SU-DHL-6 (cell line): ENCODE measurements at regions not wholly inside any gene's neighbourhood (a gene's known extent, or its start where the extent isn't known, plus 50 kb on each side); places are given as distances from the start of the nearest gene placed in this dataset.

Experiments used
- H2AFZ ChIP-seq: fragments of 200-600 bp; sonication (generic); 2 replicates; pipeline ENCODE4 v1.6.1; 2014; ENCODE audit warnings: low read depth, mild to moderate bottlenecking, moderate library complexity, mixed read lengths, antibody characterized with exemption, low read length; ENCODE audit not compliant: severe bottlenecking
- H3F3A ChIP-seq: fragments of 200-600 bp; shearing (Covaris generic); 2 replicates; pipeline ENCODE4 v1.6.0; 2016; ENCODE audit warnings: antibody characterized with exemption, mild to moderate bottlenecking; ENCODE audit not compliant: insufficient read depth
- H3K27ac ChIP-seq: fragments of 200-600 bp; sonication (generic); 2 replicates; pipeline ENCODE4 v1.5.1; 2016; ENCODE audit warnings: low read depth, mild to moderate bottlenecking, low read length, moderate library complexity, mixed read lengths
- H3K27me3 ChIP-seq: fragments of 200-600 bp; sonication (generic), shearing (Covaris generic); 2 replicates; pipeline ENCODE4 v1.6.0; 2014; ENCODE audit warnings: mild to moderate bottlenecking, low read length
- H3K36me3 ChIP-seq: fragments of 200-600 bp; sonication (generic); 2 replicates; pipeline ENCODE4 v1.6.1; 2014; ENCODE audit warnings: mild to moderate bottlenecking, low read length, mixed read lengths
- H3K4me2 ChIP-seq: fragments of 300-600, 200-600 bp; shearing (Covaris generic), sonication (generic); 2 replicates; pipeline ENCODE4 v1.6.0; 2014; ENCODE audit warnings: low read length, low read depth, mild to moderate bottlenecking; ENCODE audit not compliant: poor library complexity, severe bottlenecking
- H3K4me3 ChIP-seq: fragments of 200-600 bp; sonication (generic); 2 replicates; pipeline ENCODE4 v1.5.1; 2014; ENCODE audit warnings: antibody characterized with exemption, low read length, mild to moderate bottlenecking, mixed read lengths; ENCODE audit not compliant: insufficient read depth, poor library complexity, severe bottlenecking
- H3K79me2 ChIP-seq: fragments of 200-600 bp; sonication (generic); 2 replicates; pipeline ENCODE4 v1.6.1; 2014; ENCODE audit warnings: mild to moderate bottlenecking, low read length, moderate library complexity; ENCODE audit not compliant: insufficient read depth
- H3K9ac ChIP-seq: fragments of 200-600 bp; sonication (generic); 2 replicates; pipeline ENCODE4 v1.7.0; 2014; ENCODE audit warnings: mild to moderate bottlenecking, low read length
- H3K9me2 ChIP-seq: fragments of 200-600 bp; sonication (generic); replicated peaks from 2 replicates; pipeline ENCODE4 v1.6.1; 2014; ENCODE audit warnings: low read length; ENCODE audit not compliant: insufficient read depth
- H3K9me3 ChIP-seq: fragments of 200-600 bp; sonication (generic); 2 replicates; pipeline ENCODE4 v1.6.1; 2014; ENCODE audit warnings: low read length, mixed read lengths; ENCODE audit not compliant: insufficient read depth
- H4K20me1 ChIP-seq: fragments of 200-600 bp; sonication (generic); 2 replicates; pipeline ENCODE4 v1.6.1; 2014; ENCODE audit warnings: low read depth, mild to moderate bottlenecking, antibody characterized with exemption, low read length, moderate library complexity, mixed read lengths
- EZH2phosphoT487 ChIP-seq: fragments of 200-600 bp; sonication (generic), shearing (Covaris generic); conservative IDR thresholded peaks from 2 replicates; pipeline ENCODE4 v1.6.1; 2018; ENCODE audit warnings: mild to moderate bottlenecking, antibody characterized with exemption, low read length, moderate library complexity, mixed read lengths
- TF ChIP-seq, protein P1 (sequence below): fragments of 200-600 bp; sonication (generic); IDR thresholded peaks from one replicate; pipeline ENCODE4 v1.5.1; 2017; ENCODE audit warnings: antibody characterized with exemption, mild to moderate bottlenecking, low read length, moderate library complexity; ENCODE audit not compliant: insufficient read depth, poor library complexity, severe bottlenecking

- no peak overlapping the region for H3K27ac ChIP-seq
- no peak overlapping the region for H3K4me3 ChIP-seq
- H3F3A ChIP-seq: no peaks in the 10 kb centered on the region
- no peak overlapping the region for H2AFZ ChIP-seq
- H3K9me2 ChIP-seq: no peaks in the 10 kb centered on the region
- no peak overlapping the region for H3K9ac ChIP-seq
- TF ChIP-seq, protein P1, sequence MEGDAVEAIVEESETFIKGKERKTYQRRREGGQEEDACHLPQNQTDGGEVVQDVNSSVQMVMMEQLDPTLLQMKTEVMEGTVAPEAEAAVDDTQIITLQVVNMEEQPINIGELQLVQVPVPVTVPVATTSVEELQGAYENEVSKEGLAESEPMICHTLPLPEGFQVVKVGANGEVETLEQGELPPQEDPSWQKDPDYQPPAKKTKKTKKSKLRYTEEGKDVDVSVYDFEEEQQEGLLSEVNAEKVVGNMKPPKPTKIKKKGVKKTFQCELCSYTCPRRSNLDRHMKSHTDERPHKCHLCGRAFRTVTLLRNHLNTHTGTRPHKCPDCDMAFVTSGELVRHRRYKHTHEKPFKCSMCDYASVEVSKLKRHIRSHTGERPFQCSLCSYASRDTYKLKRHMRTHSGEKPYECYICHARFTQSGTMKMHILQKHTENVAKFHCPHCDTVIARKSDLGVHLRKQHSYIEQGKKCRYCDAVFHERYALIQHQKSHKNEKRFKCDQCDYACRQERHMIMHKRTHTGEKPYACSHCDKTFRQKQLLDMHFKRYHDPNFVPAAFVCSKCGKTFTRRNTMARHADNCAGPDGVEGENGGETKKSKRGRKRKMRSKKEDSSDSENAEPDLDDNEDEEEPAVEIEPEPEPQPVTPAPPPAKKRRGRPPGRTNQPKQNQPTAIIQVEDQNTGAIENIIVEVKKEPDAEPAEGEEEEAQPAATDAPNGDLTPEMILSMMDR: no peak
- no peak for TF ChIP-seq EZH2phosphoT487
- H4K20me1 ChIP-seq: no peaks in the 10 kb centered on the region
- no peak overlapping the region for H3K4me2 ChIP-seq
- no peaks in the 10 kb centered on the region for H3K27me3 ChIP-seq
- H3K36me3 ChIP-seq: no peaks in the 10 kb centered on the region
- no peaks in the 10 kb centered on the region for H3K79me2 ChIP-seq
- no peaks in the 10 kb centered on the region for H3K9me3 ChIP-seq
Observed at GRCh38 chr2:15688924-15689568, 97.4 kb downstream of the DDX1 start.

- Histone ChIP-seq H3K9me3 (no peaks in the 10 kb centered on the region), H3K9ac (no peak overlapping the region), H3K27ac (no peak overlapping the region), H3K4me3 (no peak overlapping the region), H3K9me2 (no peaks in the 10 kb centered on the region), H4K20me1 (no peaks in the 10 kb centered on the region), H3K27me3 (no peaks in the 10 kb centered on the region), H2AFZ (no peak overlapping the region), H3K79me2 (no peaks in the 10 kb centered on the region), H3K4me2 (no peak overlapping the region), H3K36me3 (no peaks in the 10 kb centered on the region), H3F3A (no peaks in the 10 kb centered on the region)
- TF ChIP-seq, protein P1: no peak
- no peak for TF ChIP-seq EZH2phosphoT487
Observed at GRCh38 chr2:15689654-15690053, 98.0 kb downstream of the DDX1 start.

GRCh38 chr2:15691586-15692310 is 100.1 kb downstream of the DDX1 start:
- Histone ChIP-seq H3K9ac (no peak overlapping the region), H3K36me3 (no peaks in the 10 kb centered on the region), H4K20me1 (no peaks in the 10 kb centered on the region), H3K27ac (no peak overlapping the region), H3K4me3 (no peak overlapping the region), H3K4me2 (no peak overlapping the region), H3K79me2 (no peaks in the 10 kb centered on the region), H3K27me3 (no peaks in the 10 kb centered on the region), H3K9me3 (no peaks in the 10 kb centered on the region), H3K9me2 (no peaks in the 10 kb centered on the region), H3F3A (no peaks in the 10 kb centered on the region), H2AFZ (no peak overlapping the region)
- no peak for TF ChIP-seq EZH2phosphoT487
- TF ChIP-seq, protein P1: no peak
